GM21390 (cell line): ENCODE measurements at regions not wholly inside any gene's neighbourhood (a gene's known extent, or its start where the extent isn't known, plus 50 kb on each side); places are given as distances from the start of the nearest gene placed in this dataset.
"Not testable (repeated sequence)": the region's sequence is repeated elsewhere in the genome, so short reads cannot be mapped to it uniquely, and the experiment has no call there.

ENCODE experiments used
- ATAC-seq: cut with Tn5 transposase; IDR thresholded peaks from one replicate; pipeline ENCODE4 v1.9.1; 2021; ENCODE audit not compliant: unreplicated experiment

- ATAC-seq: no peak
These were observed 93.2 kb downstream of the AKR1D1 start for GRCh38 chr7:138169441-138169851.

GRCh38 chr7:138170298-138170697 is 94.0 kb downstream of the AKR1D1 start:
- ATAC-seq: no peak

- ATAC-seq: peak; percentile 94
These were observed 94.9 kb downstream of the AKR1D1 start for GRCh38 chr7:138170959-138171703.

GRCh38 chr7:138173548-138173947 is 97.3 kb downstream of the AKR1D1 start:
- ATAC-seq: no peak

- ATAC-seq: no peak
These were observed 99.8 kb downstream of the AKR1D1 start for GRCh38 chr7:138176060-138176459.

- ATAC-seq: no peak
These were observed 107.9 kb downstream of the AKR1D1 start for GRCh38 chr7:138184191-138184590.

- no peak for ATAC-seq
These were observed 109.1 kb downstream of the AKR1D1 start for GRCh38 chr7:138185132-138185908.

- no peak for ATAC-seq
These were observed 110.7 kb downstream of the AKR1D1 start for GRCh38 chr7:138186951-138187351.

- ATAC-seq: no peak
These were observed 112.1 kb downstream of the AKR1D1 start for GRCh38 chr7:138188290-138188858.

- no peak for ATAC-seq
These were observed 118.3 kb downstream of the AKR1D1 start for GRCh38 chr7:138194567-138194966.

GRCh38 chr7:138195151-138195571 is 118.9 kb downstream of the AKR1D1 start:
- no peak for ATAC-seq

GRCh38 chr7:138196503-138196946 is 120.3 kb downstream of the AKR1D1 start:
- ATAC-seq: not testable (repeated sequence)

GRCh38 chr7:138196971-138197896 is 121.0 kb downstream of the AKR1D1 start:
- ATAC-seq: no peak

- no peak for ATAC-seq
These were observed 128.2 kb downstream of the AKR1D1 start for GRCh38 chr7:138204285-138204981.

GRCh38 chr7:138204982-138205298 is 128.7 kb downstream of the AKR1D1 start:
- no peak for ATAC-seq

- no peak for ATAC-seq
These were observed 129.4 kb downstream of the AKR1D1 start for GRCh38 chr7:138205614-138206150.

GRCh38 chr7:138207555-138207971 is 131.3 kb downstream of the AKR1D1 start:
- no peak for ATAC-seq

GRCh38 chr7:138208142-138208570 is 131.9 kb downstream of the AKR1D1 start:
- no peak for ATAC-seq

GRCh38 chr7:138208864-138209263 is 132.6 kb downstream of the AKR1D1 start:
- no peak for ATAC-seq

GRCh38 chr7:138212314-138212713 is 136.1 kb downstream of the AKR1D1 start:
- ATAC-seq: no peak
